ENCODE measurements at regions not wholly inside any gene's neighbourhood (a gene's known extent, or its start where the extent isn't known, plus 50 kb on each side); places are given as distances from the start of the nearest gene placed in this dataset.

DNA sequence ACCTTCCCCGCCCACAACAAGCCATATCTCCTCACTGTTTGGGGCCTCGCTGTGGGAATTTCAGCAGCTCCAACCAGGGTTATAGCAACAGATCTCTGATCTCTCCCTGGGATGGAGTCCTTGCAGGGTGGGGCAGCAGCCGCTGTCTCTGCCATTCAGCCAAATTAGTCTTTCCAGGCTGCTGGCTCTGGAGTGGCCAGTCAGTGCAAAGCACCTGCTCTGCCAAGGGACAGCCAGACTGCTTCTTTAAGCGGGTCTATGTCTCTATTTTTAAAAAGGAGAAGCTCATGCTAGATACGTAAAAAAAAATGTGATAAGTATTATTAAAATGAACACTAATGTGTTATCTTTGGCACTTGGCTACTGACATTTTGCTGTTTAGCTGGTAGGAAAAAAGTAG is 380.2 kb downstream of the CDH10 start:
- Histone ChIP-seq H4K5ac (ENCODE audit: low read depth, low read length) (no peak overlapping the region), H2BK15ac (ENCODE audit: low read depth, low read length) (no peak overlapping the region), H3K27me3 (ENCODE audit: control insufficient read depth, insufficient read depth, low read length) (no peaks in the 10 kb centered on the region), H3K4me2 (ENCODE audit: low read depth, low read length) (no peak overlapping the region), H3K9me1 (ENCODE audit: insufficient read depth, low read length) (no peaks in the 10 kb centered on the region), H2BK120ac (ENCODE audit: low read depth, low read length) (no peak overlapping the region), H3K4me3 (ENCODE audit: insufficient read depth, low read depth, low read length) (no peak overlapping the region), H3K9me3 (ENCODE audit: control insufficient read depth, insufficient read depth, low read length) (no peaks in the 10 kb centered on the region), H3K4me1 (ENCODE audit: control insufficient read depth, insufficient read depth, low read length) (no peaks in the 10 kb centered on the region), H3K9ac (ENCODE audit: low read depth, low read length) (no peak overlapping the region), H3K36me3 (ENCODE audit: control insufficient read depth, insufficient read depth, low read length) (no peaks in the 10 kb centered on the region), H3K14ac (replicated peaks; ENCODE audit: low read depth, low read length) (no peak overlapping the region), H2AK5ac (ENCODE audit: low read depth, low read length) (no peak overlapping the region), H3K56ac (ENCODE audit: extremely low read depth, insufficient read depth, low read length) (no peak overlapping the region), H2BK20ac (ENCODE audit: low read depth, low read length) (no peak overlapping the region), H4K8ac (ENCODE audit: low read depth in 2 of 2, low read length in 2 of 2) (no peak overlapping the region), H4K91ac (ENCODE audit: insufficient read depth, low read depth, low read length) (no peak overlapping the region), H3K18ac (ENCODE audit: low read depth, low read length) (no peak overlapping the region), H3K4ac (ENCODE audit: low read depth, low read length) (no peak overlapping the region), H3K27ac (ENCODE audit: insufficient read depth, low read length) (no peak overlapping the region), H3K79me1 (ENCODE audit: low read depth in 1 of 2, low read length in 2 of 2) (no peaks in the 10 kb centered on the region), H2AK9ac (replicated peaks; ENCODE audit: low read depth, low read length, poor library complexity) (no peak overlapping the region), H3K23ac (ENCODE audit: low read depth, low read length) (no peak overlapping the region), H2BK5ac (ENCODE audit: low read depth, low read length, poor library complexity, severe bottlenecking) (no peak overlapping the region), H4K20me1 (ENCODE audit: insufficient read depth, low read length) (no peaks in the 10 kb centered on the region), H2AFZ (replicated peaks; ENCODE audit: low read length, poor library complexity) (no peak overlapping the region)
- DNase-seq (no peak), ATAC-seq (ENCODE audit: low read depth) (no peak)
- ChIA-PET POLR2A (ENCODE audit: unreplicated experiment) (no interaction called here), CTCF (no interaction called here)
- intact Hi-C loops (cut with micrococcal nuclease) (no loop called here), dilution Hi-C loops (cut with HindIII; ENCODE audit: low sequenced_read_pairs, unreplicated experiment) (no loop called here), in situ Hi-C loops (cut with MboI; ENCODE audit: low sequenced_read_pairs) (no loop called here)
- WGBS, 2 experiments (ENCODE audit: extremely low coverage in 2 of 2, insufficient read length in 1 of 2): 30% methylated on average over 2 of the region's 5 CpGs; no CpG with 5 or more reads in 1 of the 2 experiments
- TF ChIP-seq BHLHE40 (IDR thresholded peaks at IDR 0.05; ENCODE audit: low read depth, low read length) (no peak), CEBPB (IDR thresholded peaks at IDR 0.05; ENCODE audit: low read depth, low read length) (no peak), RAD21 (IDR thresholded peaks at IDR 0.05; ENCODE audit: low read length) (no peak), FOS (IDR thresholded peaks at IDR 0.05; ENCODE audit: low read depth, low read length) (no peak), RCOR1 (IDR thresholded peaks at IDR 0.05; ENCODE audit: insufficient replicate concordance, low read length) (no peak), SMC3 (IDR thresholded peaks at IDR 0.05; ENCODE audit: low read depth, low read length) (no peak), RFX5 (IDR thresholded peaks at IDR 0.05; ENCODE audit: low read depth, low read length) (no peak), ELK1 (IDR thresholded peaks at IDR 0.05; ENCODE audit: borderline replicate concordance, low read depth, low read length) (no peak), MAZ (IDR thresholded peaks at IDR 0.05; ENCODE audit: borderline replicate concordance, low read depth, low read length) (no peak), MXI1 (IDR thresholded peaks at IDR 0.05; ENCODE audit: borderline replicate concordance, low read depth, low read length) (no peak), MAFK (IDR thresholded peaks at IDR 0.05; ENCODE audit: low read depth, low read length) (no peak), POLR2A (IDR thresholded peaks at IDR 0.05; ENCODE audit: low read depth, low read length) (no peak), NFE2L2 (IDR thresholded peaks at IDR 0.05; ENCODE audit: low read depth, low read length) (no peak), CHD1 (IDR thresholded peaks at IDR 0.05; ENCODE audit: low read depth, low read length) (no peak)
- TF ChIP-seq, protein P1, sequence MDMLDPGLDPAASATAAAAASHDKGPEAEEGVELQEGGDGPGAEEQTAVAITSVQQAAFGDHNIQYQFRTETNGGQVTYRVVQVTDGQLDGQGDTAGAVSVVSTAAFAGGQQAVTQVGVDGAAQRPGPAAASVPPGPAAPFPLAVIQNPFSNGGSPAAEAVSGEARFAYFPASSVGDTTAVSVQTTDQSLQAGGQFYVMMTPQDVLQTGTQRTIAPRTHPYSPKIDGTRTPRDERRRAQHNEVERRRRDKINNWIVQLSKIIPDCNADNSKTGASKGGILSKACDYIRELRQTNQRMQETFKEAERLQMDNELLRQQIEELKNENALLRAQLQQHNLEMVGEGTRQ (IDR thresholded peaks at IDR 0.05; ENCODE audit: low read depth, low read length): no peak
- TF ChIP-seq, protein P2, sequence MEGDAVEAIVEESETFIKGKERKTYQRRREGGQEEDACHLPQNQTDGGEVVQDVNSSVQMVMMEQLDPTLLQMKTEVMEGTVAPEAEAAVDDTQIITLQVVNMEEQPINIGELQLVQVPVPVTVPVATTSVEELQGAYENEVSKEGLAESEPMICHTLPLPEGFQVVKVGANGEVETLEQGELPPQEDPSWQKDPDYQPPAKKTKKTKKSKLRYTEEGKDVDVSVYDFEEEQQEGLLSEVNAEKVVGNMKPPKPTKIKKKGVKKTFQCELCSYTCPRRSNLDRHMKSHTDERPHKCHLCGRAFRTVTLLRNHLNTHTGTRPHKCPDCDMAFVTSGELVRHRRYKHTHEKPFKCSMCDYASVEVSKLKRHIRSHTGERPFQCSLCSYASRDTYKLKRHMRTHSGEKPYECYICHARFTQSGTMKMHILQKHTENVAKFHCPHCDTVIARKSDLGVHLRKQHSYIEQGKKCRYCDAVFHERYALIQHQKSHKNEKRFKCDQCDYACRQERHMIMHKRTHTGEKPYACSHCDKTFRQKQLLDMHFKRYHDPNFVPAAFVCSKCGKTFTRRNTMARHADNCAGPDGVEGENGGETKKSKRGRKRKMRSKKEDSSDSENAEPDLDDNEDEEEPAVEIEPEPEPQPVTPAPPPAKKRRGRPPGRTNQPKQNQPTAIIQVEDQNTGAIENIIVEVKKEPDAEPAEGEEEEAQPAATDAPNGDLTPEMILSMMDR (conservative IDR thresholded peaks at IDR 0.05; ENCODE audit: low read depth, low read length): no peak
- no TSS peak for BruUV-seq (replicated peaks)

All from IMR-90 (cell line).